ENCODE measurements at regions not wholly inside any gene's neighbourhood (a gene's known extent, or its start where the extent isn't known, plus 50 kb on each side); places are given as distances from the start of the nearest gene placed in this dataset.

GRCh38 chr3:72447059-72447946 is 400.9 kb downstream of the SHQ1 start:
- Histone ChIP-seq H2AK9ac (replicated peaks; ENCODE audit: low read depth, low read length, poor library complexity) (peak overlapping the region; percentile 70), H2BK120ac (ENCODE audit: low read depth, low read length) (peak overlapping the region; percentile 21; the same call in 1 of the 2 replicates), H3K9me1 (ENCODE audit: insufficient read depth, low read length) (no peaks in the 10 kb centered on the region; the same call in none of the 2 replicates), H3K4me3 (ENCODE audit: insufficient read depth, low read depth, low read length) (peak overlapping the region; percentile 98), H4K8ac (ENCODE audit: low read depth in 2 of 2, low read length in 2 of 2) (peak overlapping the region; percentile 50 to 90; a peak in 3 of 4 replicates), H4K20me1 (ENCODE audit: insufficient read depth, low read length) (peaks cover 40% of the 10 kb centered on the region), H2AK5ac (ENCODE audit: low read depth, low read length) (no peak overlapping the region), H3K14ac (replicated peaks; ENCODE audit: low read depth, low read length) (no peak overlapping the region), H2BK15ac (ENCODE audit: low read depth, low read length) (no peak overlapping the region), H3K9me3 (ENCODE audit: control insufficient read depth, insufficient read depth, low read length) (no peaks in the 10 kb centered on the region; the same call in 1 of the 2 replicates), H3K18ac (ENCODE audit: low read depth, low read length) (peak overlapping the region; percentile 57; the same call in 1 of the 2 replicates), H3K4me2 (ENCODE audit: low read depth, low read length) (peak overlapping the region; percentile 76), H3K23ac (ENCODE audit: low read depth, low read length) (no peak overlapping the region), H3K4me1 (ENCODE audit: control insufficient read depth, insufficient read depth, low read length) (peaks cover 2% of the 10 kb centered on the region; the same call in 1 of the 2 replicates), H3K27ac (ENCODE audit: insufficient read depth, low read length) (peak overlapping the region; percentile 84), H4K5ac (ENCODE audit: low read depth, low read length) (peak overlapping the region; percentile 22; the same call in 1 of the 2 replicates), H2AFZ (replicated peaks; ENCODE audit: low read length, poor library complexity) (peak overlapping the region; percentile 93), H2BK5ac (ENCODE audit: low read depth, low read length, poor library complexity, severe bottlenecking) (peak overlapping the region; percentile 63), H3K56ac (ENCODE audit: extremely low read depth, insufficient read depth, low read length) (no peak overlapping the region), H3K9ac (ENCODE audit: low read depth, low read length) (0 out of 2 replicates have a peak overlapping the region, but pooled peaks have one; percentile 98), H3K27me3 (ENCODE audit: control insufficient read depth, insufficient read depth, low read length) (peaks cover 17% of the 10 kb centered on the region), H3K4ac (ENCODE audit: low read depth, low read length) (peak overlapping the region; percentile 24), H4K91ac (ENCODE audit: insufficient read depth, low read depth, low read length) (no peak overlapping the region), H2BK20ac (ENCODE audit: low read depth, low read length) (no peak overlapping the region; the same call in 1 of the 2 replicates), H3K79me1 (ENCODE audit: low read depth in 1 of 2, low read length in 2 of 2) (peaks cover 19 to 35% of the 10 kb centered on the region in 2 experiments), H3K36me3 (ENCODE audit: control insufficient read depth, insufficient read depth, low read length) (no peaks in the 10 kb centered on the region)
- intact Hi-C loops (cut with micrococcal nuclease), result loop anchor here (2.0 to 10.0 kb wide), 7 partner anchors 145 to 570 kb away; partner anchors contain the start of gene GXYLT2
- 3% methylated on average over 50 of the region's 97 CpGs; no CpG with 5 or more reads in 1 of the 2 experiments for WGBS, 2 experiments (ENCODE audit: extremely low coverage in 2 of 2, insufficient read length in 1 of 2)
- BruUV-seq (replicated peaks), result no TSS peak
- ATAC-seq (ENCODE audit: low read depth) (peak; percentile 99), DNase-seq (peak; percentile 86)
- in situ Hi-C loops (cut with MboI; ENCODE audit: low sequenced_read_pairs), result loop anchor here (25.0 kb wide), 1 partner anchor 640 kb away; no protein-coding TSS in a partner anchor
- dilution Hi-C loops (cut with HindIII; ENCODE audit: low sequenced_read_pairs, unreplicated experiment), result no loop called here
- ChIA-PET POLR2A (ENCODE audit: unreplicated experiment) (no interaction called here), CTCF (interaction anchor here (0.6 kb wide), 1 partner anchor 67 kb away, joined by 3 read pairs; no protein-coding TSS in a partner anchor)
- no peak for TF ChIP-seq CEBPB (IDR thresholded peaks at IDR 0.05; ENCODE audit: low read depth, low read length)
- TF ChIP-seq RCOR1 (IDR thresholded peaks at IDR 0.05; ENCODE audit: insufficient replicate concordance, low read length), result no peak
- peak; percentile 84 for TF ChIP-seq BHLHE40 (IDR thresholded peaks at IDR 0.05; ENCODE audit: low read depth, low read length)
- no peak for TF ChIP-seq CHD1 (IDR thresholded peaks at IDR 0.05; ENCODE audit: low read depth, low read length)
- no peak; the same call in 1 of the 2 replicates for TF ChIP-seq MAZ (IDR thresholded peaks at IDR 0.05; ENCODE audit: borderline replicate concordance, low read depth, low read length)
- TF ChIP-seq RFX5 (IDR thresholded peaks at IDR 0.05; ENCODE audit: low read depth, low read length), result no peak
- peak; percentile 37 for TF ChIP-seq USF2 (IDR thresholded peaks at IDR 0.05; ENCODE audit: low read depth, low read length)
- TF ChIP-seq FOS (IDR thresholded peaks at IDR 0.05; ENCODE audit: low read depth, low read length), result no peak
- TF ChIP-seq NFE2L2 (IDR thresholded peaks at IDR 0.05; ENCODE audit: low read depth, low read length), result no peak
- no peak for TF ChIP-seq CTCF (conservative IDR thresholded peaks at IDR 0.05; ENCODE audit: low read depth, low read length)
- no peak for TF ChIP-seq ELK1 (IDR thresholded peaks at IDR 0.05; ENCODE audit: borderline replicate concordance, low read depth, low read length)
- TF ChIP-seq MAFK (IDR thresholded peaks at IDR 0.05; ENCODE audit: low read depth, low read length), result no peak
- TF ChIP-seq RAD21 (IDR thresholded peaks at IDR 0.05; ENCODE audit: low read length), result no peak

Measured in IMR-90 (cell line).